HG03175 (cell line): ENCODE measurements at regions not wholly inside any gene's neighbourhood (a gene's known extent, or its start where the extent isn't known, plus 50 kb on each side); places are given as distances from the start of the nearest gene placed in this dataset.
A peak's percentile ranks its signal among the peaks of the same experiment; 100 is the strongest.
"Not testable (repeated sequence)": the region's sequence is repeated elsewhere in the genome, so short reads cannot be mapped to it uniquely, and the experiment has no call there.

Source experiments
- ATAC-seq: cut with Tn5 transposase; IDR thresholded peaks from one replicate; pipeline ENCODE4 v1.9.1; 2021; ENCODE audit warnings: mild to moderate bottlenecking, moderate library complexity; ENCODE audit not compliant: unreplicated experiment

DNA sequence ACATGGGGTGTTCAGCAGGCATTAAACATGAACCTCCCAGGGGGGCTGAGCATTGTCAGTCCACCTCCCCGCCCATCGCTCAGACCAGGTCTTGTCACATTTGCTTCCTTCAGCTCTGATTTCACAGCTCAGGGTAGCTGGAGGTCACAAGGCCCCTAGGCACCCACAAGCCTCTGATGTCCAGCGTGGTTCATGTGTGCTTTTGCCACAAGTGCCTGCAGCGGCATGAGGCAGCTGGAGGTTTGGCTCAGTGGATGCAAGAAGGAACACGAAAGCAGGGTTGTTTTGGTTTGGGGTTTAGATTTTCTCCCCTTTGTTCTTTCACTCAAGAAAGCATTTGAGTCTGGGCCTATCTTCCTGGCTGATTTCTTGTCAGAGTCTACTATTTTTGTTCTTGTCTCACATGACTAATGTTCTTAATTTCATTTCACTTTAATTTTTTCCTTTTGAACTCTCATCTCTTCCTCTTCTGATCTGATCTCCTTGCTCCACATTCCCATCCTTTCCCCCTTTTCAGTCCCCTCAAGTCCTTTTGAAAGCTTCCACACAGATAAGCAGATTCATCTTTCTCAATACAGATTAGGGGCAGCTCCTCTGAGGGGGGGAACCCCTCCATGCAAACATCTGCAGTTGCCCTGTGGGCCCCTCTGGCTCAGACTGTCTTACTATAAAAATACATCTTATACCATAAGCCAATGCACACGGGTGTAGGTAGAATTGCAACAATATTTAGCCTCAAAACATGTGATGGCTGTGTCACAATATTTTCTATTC, 68.1 kb upstream of the CEP85L start:
- peak; percentile 39 for ATAC-seq

DNA sequence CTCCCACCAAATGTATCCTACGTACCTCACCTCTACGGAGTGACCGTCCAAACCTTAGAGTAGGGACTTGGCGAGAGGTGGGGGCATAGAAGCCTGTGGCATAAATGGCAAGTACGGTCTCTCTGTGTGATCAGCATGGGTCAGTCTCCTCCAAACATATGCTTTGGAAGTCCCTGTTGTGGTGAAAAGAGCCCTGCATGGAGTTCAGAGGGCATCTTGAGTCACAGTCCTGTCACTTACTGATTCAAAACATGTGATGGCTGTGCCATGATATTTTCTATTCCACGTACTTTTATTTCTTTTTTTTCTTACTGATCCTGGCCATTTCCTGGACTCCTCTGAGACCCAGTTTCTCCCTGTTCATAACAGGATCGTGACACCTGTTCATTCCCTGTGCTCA, 67.5 kb upstream of the CEP85L start:
- no peak for ATAC-seq

DNA sequence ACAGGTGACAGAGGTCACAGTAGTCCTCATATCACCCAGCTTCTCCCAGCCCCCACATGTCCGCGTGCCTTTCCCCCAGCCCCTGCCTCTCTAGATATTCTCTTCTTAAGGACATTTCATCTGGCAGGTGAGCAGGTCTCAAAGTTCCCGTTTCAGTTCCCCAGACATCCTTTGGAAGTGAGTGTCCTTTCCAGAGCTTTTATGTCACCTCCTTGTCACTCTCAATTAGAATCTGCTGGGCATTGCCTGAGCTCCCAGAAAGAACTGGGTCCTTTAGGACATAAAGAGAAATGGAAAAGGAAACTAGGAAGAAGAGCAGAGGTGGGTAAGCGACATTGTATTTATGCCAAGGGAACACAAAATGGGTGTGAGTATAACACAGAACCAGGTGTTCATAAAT, 66.9 kb upstream of the CEP85L start:
- no peak for ATAC-seq

DNA sequence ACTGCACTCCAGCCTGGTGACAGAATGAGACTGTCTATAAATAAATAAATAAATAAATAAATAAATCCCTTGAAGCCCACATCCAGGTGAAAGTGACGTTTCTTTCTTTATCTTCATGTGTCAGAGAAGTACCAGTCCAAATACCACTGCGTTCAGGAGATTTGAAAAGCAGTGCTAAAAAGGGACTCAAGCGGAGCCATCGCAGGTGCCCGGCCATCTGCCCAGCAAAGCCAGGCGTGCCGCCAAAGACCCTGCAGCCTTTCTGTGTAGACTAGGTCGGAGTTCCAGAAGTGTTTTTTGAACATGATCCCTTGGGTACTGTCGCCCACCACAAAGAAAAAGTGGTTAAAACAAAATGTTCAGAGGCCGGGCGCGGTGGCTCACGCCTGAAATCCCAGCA, 65.7 kb upstream of the CEP85L start:
- ATAC-seq, result no peak

DNA sequence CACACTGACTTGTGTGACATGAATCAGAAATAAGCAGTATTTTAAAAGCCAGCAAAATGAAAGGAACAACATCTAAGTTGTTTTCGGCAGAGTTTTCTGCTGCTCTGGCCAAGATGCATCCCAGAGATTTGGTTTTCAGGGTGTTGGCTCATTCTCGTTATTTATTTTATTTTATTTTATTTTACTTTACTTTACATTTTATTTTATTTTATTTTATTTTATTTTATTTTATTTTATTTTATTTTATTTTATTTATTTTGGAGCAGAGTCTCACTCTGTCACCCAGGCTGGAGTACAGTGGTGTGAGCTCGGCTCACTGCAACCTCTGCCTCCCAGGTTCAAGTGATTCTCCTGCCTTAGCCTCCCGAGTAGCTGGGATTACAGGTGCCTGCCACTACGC, 64.5 kb upstream of the CEP85L start:
- ATAC-seq, result not testable (repeated sequence)

DNA sequence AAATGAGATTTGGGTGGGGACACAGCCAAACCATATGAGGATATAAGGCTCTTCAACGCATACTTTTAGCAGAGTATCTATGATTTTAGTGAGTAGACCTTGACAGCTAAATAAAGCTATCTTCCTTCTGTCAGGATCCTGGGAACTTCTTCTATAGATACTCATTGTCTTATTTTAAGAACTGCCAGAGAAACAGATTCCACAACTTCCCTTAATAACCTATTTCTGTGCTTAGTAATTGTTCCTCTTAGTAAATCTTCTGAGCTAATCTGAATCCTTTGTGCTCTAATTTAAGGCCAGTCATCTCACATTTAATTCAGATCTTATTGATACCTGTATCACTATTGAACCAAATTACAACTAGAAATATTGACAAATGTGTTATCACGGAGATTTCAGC, 64.0 kb upstream of the CEP85L start:
- ATAC-seq, result no peak

DNA sequence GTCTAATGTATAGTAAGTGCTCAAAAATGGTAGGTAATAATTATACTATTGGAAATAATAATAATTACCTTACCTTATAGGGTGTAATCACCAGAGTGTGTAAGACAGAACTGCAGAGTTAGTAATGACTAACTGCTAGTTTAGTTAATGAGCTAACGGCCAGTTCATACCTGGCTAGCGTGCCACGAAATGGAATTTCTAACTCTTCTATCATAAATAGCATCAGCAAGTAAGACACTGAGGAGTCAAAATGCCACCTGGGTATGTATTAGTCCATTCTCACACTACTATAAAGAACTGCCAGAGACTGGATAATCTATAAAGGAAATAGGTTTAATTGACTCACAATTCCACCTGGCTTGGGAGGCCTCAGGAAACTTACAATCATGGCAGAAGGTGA, 63.4 kb upstream of the CEP85L start:
- ATAC-seq, result no peak

DNA sequence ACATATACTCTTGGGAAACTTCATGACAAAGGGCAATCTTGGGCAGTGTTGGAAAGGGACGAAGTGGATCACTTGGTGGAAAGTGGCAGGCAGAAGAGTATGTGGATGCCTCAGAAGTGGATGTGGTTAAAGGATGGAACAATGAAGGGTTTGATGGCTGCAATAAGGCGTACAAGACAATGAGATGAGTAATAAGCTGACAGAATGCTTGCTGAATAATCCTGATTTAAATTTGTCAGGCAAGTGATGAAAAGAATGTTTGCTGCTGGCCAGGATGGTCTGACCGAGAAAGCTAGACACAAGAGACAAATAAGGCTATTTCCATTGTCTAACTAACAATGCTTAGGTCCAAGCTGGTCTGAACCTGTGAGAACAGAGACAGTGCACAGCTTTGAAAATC, 61.6 kb upstream of the CEP85L start:
- no peak for ATAC-seq

DNA sequence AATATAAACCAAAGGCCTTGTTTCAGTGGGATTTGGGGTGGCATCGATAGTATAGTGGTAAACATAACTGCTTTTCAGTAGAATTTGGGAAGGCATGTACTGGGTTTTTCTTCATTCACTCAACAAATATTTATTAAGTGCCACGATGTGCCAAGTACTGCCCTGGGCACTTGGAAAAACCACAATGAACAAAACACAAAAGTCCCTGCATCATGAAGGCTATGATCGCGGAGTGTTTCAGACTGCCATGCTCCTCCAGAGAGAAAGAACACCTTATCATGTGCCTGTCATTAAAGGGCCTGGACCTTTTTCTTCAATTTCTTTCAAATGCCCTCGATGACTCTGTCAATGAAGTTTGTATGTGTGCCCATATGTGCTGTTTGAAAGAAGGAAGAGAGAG, 59.2 kb upstream of the CEP85L start:
- ATAC-seq, result no peak

DNA sequence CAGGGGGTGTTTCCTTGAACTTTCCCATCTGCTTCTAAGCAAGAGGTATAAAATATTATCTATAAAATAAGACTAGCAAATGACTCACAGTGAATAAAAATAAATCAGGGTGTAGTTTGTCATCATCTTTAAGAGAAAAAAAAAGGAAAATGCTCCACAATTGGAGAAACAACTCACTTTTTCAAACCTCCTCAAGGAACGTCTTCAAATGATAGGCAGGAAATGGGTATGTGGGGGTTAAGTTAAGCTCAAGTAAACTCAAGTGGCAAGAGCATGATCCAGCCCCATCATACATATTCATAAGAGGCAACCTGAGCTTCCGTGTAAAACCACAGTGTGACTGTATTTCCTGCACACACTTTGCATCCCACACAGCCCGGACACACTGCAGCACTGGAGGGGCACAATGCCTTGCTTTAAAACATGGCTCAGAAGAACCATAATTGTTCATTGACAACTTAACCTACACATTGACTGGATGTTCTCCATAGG, 58.5 kb upstream of the CEP85L start:
- ATAC-seq, result peak; percentile 92

DNA sequence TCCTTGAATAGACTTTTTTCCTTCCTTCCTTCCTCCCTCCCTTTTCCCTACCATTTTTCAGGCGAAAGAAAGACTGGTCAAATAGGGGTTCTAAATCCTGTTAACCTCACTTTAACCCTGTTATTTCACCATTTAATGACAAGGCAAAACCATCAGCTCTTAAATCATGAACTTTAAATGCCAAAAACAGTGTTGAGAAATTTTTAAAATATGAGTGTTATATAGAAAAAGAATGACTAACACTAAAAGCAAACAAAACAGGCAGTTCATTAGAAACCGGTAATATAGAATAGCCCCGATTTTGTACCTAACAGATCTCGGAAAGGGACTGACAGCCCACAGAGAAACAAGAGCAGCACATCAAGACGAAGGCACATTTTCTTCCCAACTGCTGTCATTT, 57.4 kb upstream of the CEP85L start:
- peak; percentile 1 for ATAC-seq

DNA sequence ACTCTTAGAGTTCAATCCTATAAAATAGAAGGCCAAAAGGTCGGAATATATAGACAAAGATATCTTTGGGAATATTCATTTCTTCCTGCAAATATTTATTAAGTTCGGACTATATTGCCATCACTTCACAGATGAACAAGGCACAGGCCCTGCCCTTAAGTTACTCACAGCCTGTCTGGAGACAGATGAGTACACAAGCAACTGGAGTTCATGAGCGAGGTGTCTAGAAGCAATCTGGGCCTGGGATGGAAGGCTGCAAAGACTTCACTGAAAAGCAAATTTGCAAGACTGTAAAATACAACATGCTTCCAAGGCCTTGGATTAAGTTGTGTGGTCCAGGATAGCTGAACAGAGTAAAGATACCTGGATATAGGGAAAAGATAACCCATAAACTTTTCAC, 56.7 kb upstream of the CEP85L start:
- no peak for ATAC-seq

DNA sequence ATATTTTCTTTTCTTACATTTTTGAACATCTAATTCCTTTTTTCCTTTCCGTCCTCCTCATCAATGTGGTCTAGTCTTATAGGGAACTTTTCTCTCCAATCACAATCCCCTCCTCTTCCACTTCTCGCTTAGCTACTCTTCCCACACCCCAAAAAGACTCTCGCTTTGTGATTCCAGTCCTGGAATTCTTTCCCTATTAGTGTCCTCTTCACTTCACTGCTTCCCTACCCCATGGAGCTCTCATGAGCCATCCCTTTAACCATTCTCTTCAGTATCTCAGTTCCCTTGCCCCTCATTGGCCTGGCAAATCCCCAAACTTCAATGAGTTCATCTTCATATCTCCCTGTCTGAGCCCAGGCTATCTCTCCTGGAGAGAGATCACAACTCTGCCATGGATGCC, 55.3 kb upstream of the CEP85L start:
- ATAC-seq, result no peak

DNA sequence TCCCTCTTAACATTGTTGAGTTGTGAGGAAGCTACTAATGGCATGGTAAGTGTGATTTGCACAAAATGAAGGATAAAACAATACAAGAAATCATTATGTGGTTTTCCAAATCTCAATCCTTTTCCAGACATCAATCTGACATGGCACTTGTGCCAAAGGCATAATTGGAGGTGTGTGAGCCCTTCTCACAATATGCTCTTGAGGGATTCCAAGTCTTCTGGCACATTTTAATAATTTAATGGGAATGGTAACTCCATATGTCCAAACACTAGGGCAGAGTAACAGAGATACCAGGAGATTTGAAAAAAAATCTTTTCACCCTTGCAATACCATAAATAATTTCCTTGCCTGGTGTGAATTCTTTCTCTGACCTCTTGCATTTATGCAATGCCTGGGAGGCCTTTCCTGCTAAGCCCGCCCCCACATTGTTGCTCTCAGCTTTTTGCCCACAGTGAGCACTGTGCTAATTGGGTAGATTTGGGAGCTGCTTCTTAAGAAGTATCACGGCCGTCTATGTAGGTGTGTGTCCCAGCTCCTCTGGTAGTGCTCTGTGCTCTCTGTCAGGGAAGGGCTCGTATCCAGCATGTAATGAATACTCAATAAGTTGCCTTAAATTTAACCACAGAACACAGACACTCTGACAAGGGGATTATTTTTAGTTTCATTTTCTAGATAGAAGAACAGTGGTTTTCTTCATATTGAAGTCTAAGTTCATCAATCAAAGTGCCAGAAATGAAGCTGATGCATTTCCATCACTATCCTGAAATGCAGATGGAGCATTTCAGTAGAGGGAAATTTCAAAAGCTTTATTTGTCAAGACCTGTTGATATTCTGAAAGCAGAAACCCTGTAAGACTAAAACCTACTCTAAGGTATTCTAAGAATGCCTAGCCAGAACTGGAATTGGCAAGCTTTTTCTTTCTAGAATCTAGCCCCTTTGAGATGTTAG, 54.4 kb upstream of the CEP85L start:
- ATAC-seq, result peak; percentile 39

DNA sequence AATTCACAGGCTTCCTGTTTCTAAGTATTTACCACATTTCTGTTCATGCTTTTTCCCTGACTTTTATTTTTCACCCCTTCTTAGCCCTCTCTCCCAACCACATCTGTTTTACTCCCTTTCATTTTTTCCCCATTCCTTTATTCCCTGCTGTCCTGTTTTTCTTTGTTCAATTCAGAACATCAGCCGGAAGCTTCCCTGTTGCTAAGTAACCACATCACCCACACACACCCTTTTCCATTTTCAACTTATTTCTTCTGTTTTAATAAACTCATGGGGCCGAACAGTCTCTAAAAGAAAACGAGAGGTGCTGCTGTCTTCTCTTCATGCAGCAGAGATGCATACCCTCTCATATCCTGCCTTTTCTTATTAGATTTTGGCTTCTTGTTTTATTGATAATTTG, 53.5 kb upstream of the CEP85L start:
- ATAC-seq, result no peak

DNA sequence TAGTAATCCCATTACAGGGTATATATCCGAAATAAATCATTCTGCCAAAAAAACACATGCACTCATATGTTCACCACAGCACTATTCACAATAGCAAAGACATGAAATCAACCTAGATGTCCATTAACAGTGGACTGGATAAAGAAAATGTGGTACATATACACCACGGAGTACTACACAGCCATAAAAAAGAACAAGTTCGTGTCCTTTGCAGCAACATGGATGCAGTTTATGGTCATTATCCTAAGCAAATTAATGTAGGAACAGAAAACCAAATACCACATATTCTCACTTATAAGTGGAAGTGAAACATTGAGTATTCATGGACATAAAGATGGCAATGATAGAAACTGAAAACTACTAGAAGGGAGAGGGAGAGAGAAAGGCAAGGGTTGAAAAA, 49.9 kb upstream of the CEP85L start:
- ATAC-seq, result not testable (repeated sequence)
